HepG2 (cell line): ENCODE measurements at regions not wholly inside any gene's neighbourhood (a gene's known extent, or its start where the extent isn't known, plus 50 kb on each side); places are given as distances from the start of the nearest gene placed in this dataset.

Source experiments
- ARNT2 ChIP-seq: sonication (generic); formaldehyde crosslinking; IDR thresholded peaks from 2 replicates; pipeline ENCODE4 v1.8.0; 2022; ENCODE audit warnings: mild to moderate bottlenecking, low read depth, missing genetic modification reagents, moderate library complexity
- GTF3A ChIP-seq: sonication (generic); formaldehyde crosslinking; conservative IDR thresholded peaks from 2 replicates; pipeline ENCODE4 v1.4.0; 2020; ENCODE audit warnings: mild to moderate bottlenecking, missing genetic modification reagents
- HDAC2 ChIP-seq: sonication (generic); formaldehyde crosslinking; IDR thresholded peaks from 2 replicates; pipeline ENCODE4 v1.4.0; 2020; ENCODE audit warnings: missing genetic modification reagents
- IKZF4 ChIP-seq: sonication (generic); formaldehyde crosslinking; IDR thresholded peaks from 2 replicates; pipeline ENCODE4 v1.5.1; 2020; ENCODE audit warnings: borderline replicate concordance, mild to moderate bottlenecking, low read depth, missing genetic modification reagents; ENCODE audit errors: not compliant biosample characterization
- TF ChIP-seq, protein P1 (sequence below): sonication (generic); formaldehyde crosslinking; IDR thresholded peaks from 2 replicates; pipeline ENCODE4 v1.5.0; 2020; ENCODE audit warnings: mild to moderate bottlenecking, missing genetic modification reagents, borderline replicate concordance
- TF ChIP-seq, protein P2 (sequence below): IDR thresholded peaks from 2 replicates; pipeline ENCODE4 v1.6.1; 2016
- TF ChIP-seq, protein P3 (sequence below): sonication (generic); formaldehyde crosslinking; IDR thresholded peaks from 2 replicates; pipeline ENCODE4 v1.4.0; 2020; ENCODE audit warnings: mild to moderate bottlenecking, missing genetic modification reagents
- TF ChIP-seq, protein P4 (sequence below): sonication (generic); formaldehyde crosslinking; IDR thresholded peaks from 2 replicates; pipeline ENCODE4 v1.9.0; 2021; ENCODE audit warnings: missing genetic modification reagents, borderline replicate concordance
- TF ChIP-seq, protein P5 (sequence below): sonication (generic); formaldehyde crosslinking; IDR thresholded peaks from 2 replicates; pipeline ENCODE4 v1.8.1; 2023; ENCODE audit warnings: mild to moderate bottlenecking, moderate library complexity, missing genetic modification reagents
- TF ChIP-seq, protein P6 (sequence below): IDR thresholded peaks from 2 replicates; pipeline ENCODE4 v1.6.1; 2016; ENCODE audit warnings: missing biosample characterization, missing genetic modification reagents, low read depth

DNA sequence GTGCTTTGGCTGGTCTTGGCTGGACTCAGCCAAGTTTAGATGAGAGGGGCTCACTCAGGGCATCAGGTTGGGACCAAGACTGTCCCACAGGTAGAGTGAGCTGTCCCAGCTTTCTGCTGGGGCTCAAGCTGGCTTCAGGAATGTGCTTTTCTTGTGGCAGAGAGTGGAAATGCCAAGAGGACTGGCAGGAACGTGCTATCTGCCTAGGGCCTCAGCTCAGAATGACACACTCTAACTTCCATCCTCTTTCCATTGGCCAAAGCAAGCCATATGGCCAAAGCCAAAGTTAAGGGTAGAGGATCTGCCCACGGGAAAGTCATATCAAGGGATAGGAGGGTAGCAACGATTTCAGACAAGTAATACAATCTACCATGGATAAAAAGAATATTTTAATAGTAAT, 178.8 kb downstream of the ABHD5 start (continued):
- TF ChIP-seq, protein P1, sequence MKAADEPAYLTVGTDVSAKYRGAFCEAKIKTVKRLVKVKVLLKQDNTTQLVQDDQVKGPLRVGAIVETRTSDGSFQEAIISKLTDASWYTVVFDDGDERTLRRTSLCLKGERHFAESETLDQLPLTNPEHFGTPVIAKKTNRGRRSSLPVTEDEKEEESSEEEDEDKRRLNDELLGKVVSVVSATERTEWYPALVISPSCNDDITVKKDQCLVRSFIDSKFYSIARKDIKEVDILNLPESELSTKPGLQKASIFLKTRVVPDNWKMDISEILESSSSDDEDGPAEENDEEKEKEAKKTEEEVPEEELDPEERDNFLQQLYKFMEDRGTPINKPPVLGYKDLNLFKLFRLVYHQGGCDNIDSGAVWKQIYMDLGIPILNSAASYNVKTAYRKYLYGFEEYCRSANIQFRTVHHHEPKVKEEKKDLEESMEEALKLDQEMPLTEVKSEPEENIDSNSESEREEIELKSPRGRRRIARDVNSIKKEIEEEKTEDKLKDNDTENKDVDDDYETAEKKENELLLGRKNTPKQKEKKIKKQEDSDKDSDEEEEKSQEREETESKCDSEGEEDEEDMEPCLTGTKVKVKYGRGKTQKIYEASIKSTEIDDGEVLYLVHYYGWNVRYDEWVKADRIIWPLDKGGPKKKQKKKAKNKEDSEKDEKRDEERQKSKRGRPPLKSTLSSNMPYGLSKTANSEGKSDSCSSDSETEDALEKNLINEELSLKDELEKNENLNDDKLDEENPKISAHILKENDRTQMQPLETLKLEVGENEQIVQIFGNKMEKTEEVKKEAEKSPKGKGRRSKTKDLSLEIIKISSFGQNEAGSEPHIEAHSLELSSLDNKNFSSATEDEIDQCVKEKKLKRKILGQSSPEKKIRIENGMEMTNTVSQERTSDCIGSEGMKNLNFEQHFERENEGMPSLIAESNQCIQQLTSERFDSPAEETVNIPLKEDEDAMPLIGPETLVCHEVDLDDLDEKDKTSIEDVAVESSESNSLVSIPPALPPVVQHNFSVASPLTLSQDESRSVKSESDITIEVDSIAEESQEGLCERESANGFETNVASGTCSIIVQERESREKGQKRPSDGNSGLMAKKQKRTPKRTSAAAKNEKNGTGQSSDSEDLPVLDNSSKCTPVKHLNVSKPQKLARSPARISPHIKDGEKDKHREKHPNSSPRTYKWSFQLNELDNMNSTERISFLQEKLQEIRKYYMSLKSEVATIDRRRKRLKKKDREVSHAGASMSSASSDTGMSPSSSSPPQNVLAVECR (CRISPR knock-in tag) = no peak
- TF ChIP-seq, protein P2, sequence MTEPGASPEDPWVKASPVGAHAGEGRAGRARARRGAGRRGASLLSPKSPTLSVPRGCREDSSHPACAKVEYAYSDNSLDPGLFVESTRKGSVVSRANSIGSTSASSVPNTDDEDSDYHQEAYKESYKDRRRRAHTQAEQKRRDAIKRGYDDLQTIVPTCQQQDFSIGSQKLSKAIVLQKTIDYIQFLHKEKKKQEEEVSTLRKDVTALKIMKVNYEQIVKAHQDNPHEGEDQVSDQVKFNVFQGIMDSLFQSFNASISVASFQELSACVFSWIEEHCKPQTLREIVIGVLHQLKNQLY = no peak
- TF ChIP-seq, protein P3, sequence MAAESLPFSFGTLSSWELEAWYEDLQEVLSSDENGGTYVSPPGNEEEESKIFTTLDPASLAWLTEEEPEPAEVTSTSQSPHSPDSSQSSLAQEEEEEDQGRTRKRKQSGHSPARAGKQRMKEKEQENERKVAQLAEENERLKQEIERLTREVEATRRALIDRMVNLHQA (CRISPR knock-in tag) = no peak
- TF ChIP-seq, protein P4, sequence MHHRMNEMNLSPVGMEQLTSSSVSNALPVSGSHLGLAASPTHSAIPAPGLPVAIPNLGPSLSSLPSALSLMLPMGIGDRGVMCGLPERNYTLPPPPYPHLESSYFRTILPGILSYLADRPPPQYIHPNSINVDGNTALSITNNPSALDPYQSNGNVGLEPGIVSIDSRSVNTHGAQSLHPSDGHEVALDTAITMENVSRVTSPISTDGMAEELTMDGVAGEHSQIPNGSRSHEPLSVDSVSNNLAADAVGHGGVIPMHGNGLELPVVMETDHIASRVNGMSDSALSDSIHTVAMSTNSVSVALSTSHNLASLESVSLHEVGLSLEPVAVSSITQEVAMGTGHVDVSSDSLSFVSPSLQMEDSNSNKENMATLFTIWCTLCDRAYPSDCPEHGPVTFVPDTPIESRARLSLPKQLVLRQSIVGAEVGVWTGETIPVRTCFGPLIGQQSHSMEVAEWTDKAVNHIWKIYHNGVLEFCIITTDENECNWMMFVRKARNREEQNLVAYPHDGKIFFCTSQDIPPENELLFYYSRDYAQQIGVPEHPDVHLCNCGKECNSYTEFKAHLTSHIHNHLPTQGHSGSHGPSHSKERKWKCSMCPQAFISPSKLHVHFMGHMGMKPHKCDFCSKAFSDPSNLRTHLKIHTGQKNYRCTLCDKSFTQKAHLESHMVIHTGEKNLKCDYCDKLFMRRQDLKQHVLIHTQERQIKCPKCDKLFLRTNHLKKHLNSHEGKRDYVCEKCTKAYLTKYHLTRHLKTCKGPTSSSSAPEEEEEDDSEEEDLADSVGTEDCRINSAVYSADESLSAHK = no peak
- TF ChIP-seq, protein P5, sequence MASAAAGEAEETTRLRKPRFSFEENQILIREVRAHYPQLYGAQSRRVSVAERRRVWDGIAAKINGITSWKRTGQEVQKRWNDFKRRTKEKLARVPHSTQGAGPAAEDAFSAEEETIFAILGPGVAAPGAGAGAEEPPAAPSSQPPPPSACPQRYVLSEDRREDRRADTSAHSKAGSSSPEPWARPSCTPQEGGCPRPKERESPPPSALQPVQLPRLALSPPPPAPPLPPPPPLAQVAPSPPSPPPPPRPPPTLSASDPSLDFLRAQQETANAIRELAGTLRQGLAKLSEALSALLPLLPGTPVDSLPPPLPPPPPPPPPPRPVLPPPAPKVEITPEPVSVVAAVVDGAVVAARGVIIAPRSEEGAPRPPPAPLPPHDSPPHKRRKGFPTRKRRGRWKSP (CRISPR knock-in tag) = no peak
- TF ChIP-seq HDAC2 (CRISPR knock-in tag) (no peak), ARNT2 (CRISPR knock-in tag) (no peak), IKZF4 (no peak), GTF3A (CRISPR knock-in tag) (no peak)
- TF ChIP-seq, protein P6, sequence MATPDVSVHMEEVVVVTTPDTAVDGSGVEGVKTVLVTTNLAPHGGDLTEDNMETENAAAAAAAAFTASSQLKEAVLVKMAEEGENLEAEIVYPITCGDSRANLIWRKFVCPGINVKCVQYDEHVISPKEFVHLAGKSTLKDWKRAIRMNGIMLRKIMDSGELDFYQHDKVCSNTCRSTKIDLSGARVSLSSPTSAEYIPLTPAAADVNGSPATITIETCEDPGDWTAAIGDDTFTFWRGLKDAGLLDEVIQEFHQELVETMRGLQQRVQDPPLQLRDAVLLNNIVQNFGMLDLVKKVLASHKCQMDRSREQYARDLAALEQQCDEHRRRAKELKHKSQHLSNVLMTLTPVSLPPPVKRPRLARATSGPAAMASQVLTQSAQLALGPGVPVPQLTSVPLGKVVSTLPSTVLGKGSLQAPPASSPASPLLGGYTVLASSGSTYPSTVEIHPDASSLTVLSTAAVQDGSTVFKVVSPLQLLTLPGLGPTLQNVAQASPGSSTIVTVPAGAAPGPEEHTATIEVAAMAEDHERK = no peak
